ENCODE measurements at regions not wholly inside any gene's neighbourhood (a gene's known extent, or its start where the extent isn't known, plus 50 kb on each side); places are given as distances from the start of the nearest gene placed in this dataset.

DNA sequence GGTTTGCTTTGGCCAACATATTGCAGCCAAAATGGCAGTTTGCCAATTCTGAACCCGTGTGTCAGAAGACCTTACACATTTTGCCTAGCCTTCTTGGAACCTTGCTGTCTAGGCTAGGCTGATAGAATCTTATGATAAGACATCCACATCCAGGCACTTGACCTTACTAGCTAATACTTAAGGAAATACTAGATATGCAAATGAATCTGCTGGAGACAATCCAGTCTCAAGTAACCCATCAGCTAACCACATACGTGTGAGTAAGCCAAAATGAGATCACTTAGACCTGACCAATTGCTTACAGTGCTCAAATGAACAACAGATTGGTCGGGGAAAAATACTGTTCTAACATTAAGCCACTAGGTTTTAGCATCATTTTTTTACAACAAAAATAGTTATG is 1504.6 kb upstream of the CDH9 start:
- WGBS, 3 donors, result 27 to 31% (median 28%) methylated on average over 3 of the region's 3 CpGs
- no peaks in the 10 kb centered on the region for H3K9me3 ChIP-seq

DNA sequence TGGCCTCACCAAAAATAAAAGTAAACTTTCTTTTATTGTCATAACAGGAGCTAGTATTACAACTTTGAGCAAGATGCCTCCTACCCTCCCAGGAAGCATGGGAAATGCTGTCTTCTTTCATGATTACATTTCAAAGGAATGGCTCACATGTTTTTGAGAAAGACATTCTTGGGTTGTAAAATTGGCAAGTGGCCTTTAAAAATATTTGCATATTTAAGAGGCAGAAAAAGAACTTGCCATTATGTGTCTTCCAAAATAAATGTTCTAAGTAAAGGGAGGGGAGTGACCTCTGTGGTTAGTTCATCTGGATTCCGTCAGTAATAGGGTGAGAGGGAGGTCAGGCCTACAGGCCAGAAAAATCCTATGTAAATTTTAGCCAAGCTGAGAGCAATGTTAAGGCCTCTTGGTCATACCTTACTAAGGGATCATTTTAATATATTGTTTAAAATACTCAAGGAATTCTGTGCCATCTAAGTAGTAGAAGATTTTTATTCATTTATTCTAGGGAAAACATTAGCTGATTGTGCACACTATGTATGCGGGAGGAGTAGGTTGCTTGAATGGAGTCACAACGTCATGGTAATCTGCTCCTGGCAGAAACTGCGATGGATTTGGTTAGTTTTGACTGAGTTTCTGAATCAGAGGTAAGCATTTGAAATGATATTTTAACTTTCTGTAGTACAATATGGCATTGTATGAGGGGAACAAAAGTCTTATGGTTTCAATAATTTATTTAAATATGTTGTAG is 1485.7 kb upstream of the CDH9 start:
- intact Hi-C loops (cut with DNase I), result no loop called here
- no peak overlapping the region for H3K4me3 ChIP-seq
- WGBS, 3 donors, result 7 to 11% (median 9%) methylated on average over 4 of the region's 4 CpGs
- no peak overlapping the region for H3K27ac ChIP-seq
- no peaks in the 10 kb centered on the region for H3K36me3 ChIP-seq
- no peaks in the 10 kb centered on the region for H3K27me3 ChIP-seq
- H3K4me1 ChIP-seq (ENCODE audit: insufficient read depth), result no peaks in the 10 kb centered on the region
- no peak for DNase-seq
- no peaks in the 10 kb centered on the region for H3K9me3 ChIP-seq
- TF ChIP-seq POLR2A (IDR thresholded peaks at IDR 0.05), result no peak
- no peak for TF ChIP-seq CTCF (IDR thresholded peaks at IDR 0.05)
- TF ChIP-seq EP300 (IDR thresholded peaks at IDR 0.05), result no peak

More for the DNA sequence above, 1504.6 kb upstream of the CDH9 start:
- no peaks in the 10 kb centered on the region for H3K36me3 ChIP-seq
- DNase-seq, result no peak
- no peaks in the 10 kb centered on the region for H3K27me3 ChIP-seq
- TF ChIP-seq EP300 (IDR thresholded peaks at IDR 0.05) (no peak), POLR2A (IDR thresholded peaks at IDR 0.05) (no peak)
- no peak overlapping the region for H3K4me3 ChIP-seq
- intact Hi-C loops (cut with DNase I), result no loop called here
- no peak overlapping the region for H3K27ac ChIP-seq
- H3K4me1 ChIP-seq (ENCODE audit: insufficient read depth), result no peaks in the 10 kb centered on the region

DNA sequence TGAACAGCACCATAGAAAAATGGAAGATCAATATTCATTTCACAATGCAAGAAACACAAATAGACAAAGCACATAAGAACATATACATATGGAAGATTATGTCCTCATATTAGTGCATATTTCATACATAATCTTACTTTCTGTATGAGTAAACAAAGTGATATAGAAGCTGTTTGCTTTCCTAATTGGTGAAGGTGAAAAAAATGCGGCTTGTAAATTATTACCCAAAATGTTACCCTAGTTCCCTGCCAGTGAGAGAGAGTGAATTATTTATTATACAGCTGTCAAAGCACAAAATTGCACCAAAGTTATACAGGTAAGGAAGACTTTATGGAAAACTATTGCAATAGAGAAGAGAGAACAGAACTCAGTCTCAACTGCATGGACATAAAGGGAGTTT is 1485.0 kb upstream of the CDH9 start:
- H3K36me3 ChIP-seq, result no peaks in the 10 kb centered on the region
- no peak for TF ChIP-seq POLR2A (IDR thresholded peaks at IDR 0.05)
- TF ChIP-seq CTCF (IDR thresholded peaks at IDR 0.05), result no peak
- TF ChIP-seq EP300 (IDR thresholded peaks at IDR 0.05), result no peak
- H3K4me1 ChIP-seq (ENCODE audit: insufficient read depth), result no peaks in the 10 kb centered on the region
- H3K9me3 ChIP-seq, result no peaks in the 10 kb centered on the region
- intact Hi-C loops (cut with DNase I), result no loop called here
- 68 to 81% (median 79%) methylated on average over 1 of the region's 1 CpG for WGBS, 3 donors
- H3K27me3 ChIP-seq, result no peaks in the 10 kb centered on the region
- H3K4me3 ChIP-seq, result no peak overlapping the region
- H3K27ac ChIP-seq, result no peak overlapping the region
- no peak for DNase-seq

DNA sequence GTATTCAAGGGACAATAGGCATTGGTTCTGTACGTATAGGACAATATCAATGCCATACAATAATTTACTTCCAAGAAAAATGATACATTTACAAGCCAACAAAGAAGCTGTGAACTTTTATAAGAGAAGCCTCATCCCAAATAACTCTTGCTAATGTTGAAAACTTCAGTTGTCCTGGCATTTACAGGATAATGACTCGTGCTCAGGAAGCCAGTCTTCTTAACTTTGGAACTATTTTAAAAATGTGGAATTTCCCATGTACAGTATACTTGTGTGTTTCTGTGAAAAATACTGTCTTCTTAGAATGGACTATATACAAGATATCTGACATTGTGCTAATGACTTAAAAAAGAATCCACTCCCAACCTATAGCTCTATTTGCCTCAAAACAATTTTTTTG is 1479.3 kb upstream of the CDH9 start:
- H3K36me3 ChIP-seq, result no peaks in the 10 kb centered on the region
- no peak overlapping the region for H3K27ac ChIP-seq
- TF ChIP-seq EP300 (IDR thresholded peaks at IDR 0.05), result no peak
- TF ChIP-seq POLR2A (IDR thresholded peaks at IDR 0.05), result no peak
- no peak for TF ChIP-seq CTCF (IDR thresholded peaks at IDR 0.05)
- H3K9me3 ChIP-seq, result no peaks in the 10 kb centered on the region
- H3K4me3 ChIP-seq, result no peak overlapping the region
- intact Hi-C loops (cut with DNase I), result no loop called here
- H3K27me3 ChIP-seq, result no peaks in the 10 kb centered on the region
- DNase-seq, result no peak
- H3K4me1 ChIP-seq (ENCODE audit: insufficient read depth), result no peaks in the 10 kb centered on the region
- 60 to 67% (median 63%) methylated on average over 2 of the region's 2 CpGs for WGBS, 3 donors

DNA sequence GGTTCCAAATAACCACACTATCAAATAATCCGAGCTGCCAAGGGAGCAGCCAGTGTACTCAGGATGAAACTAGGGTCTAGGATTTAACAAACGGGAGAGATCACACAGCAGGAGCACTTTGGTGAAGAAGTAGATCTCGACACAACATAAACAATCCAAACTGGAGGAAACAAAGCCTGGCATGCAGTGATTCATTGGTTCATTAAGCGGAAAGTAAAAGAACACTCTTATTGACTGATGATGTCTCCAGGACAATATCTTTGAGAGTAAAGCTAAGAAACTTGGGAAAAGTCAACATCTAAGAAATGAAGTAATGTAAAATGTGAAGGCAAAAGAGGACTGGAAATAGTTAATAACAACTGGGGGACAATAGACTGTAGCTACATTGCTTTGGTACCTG is 1478.3 kb upstream of the CDH9 start:
- intact Hi-C loops (cut with DNase I), result no loop called here
- H3K27ac ChIP-seq, result no peak overlapping the region
- H3K4me3 ChIP-seq, result no peak overlapping the region
- H3K9me3 ChIP-seq, result no peaks in the 10 kb centered on the region
- 70 to 82% (median 76%) methylated on average over 4 of the region's 4 CpGs for WGBS, 3 donors
- DNase-seq, result no peak
- H3K4me1 ChIP-seq (ENCODE audit: insufficient read depth), result no peaks in the 10 kb centered on the region
- TF ChIP-seq POLR2A (IDR thresholded peaks at IDR 0.05), result no peak
- no peak for TF ChIP-seq CTCF (IDR thresholded peaks at IDR 0.05)
- TF ChIP-seq EP300 (IDR thresholded peaks at IDR 0.05), result no peak
- no peaks in the 10 kb centered on the region for H3K27me3 ChIP-seq
- H3K36me3 ChIP-seq, result no peaks in the 10 kb centered on the region

Measured in ovary (tissue), 7 donors.